ENCODE measurements at regions not wholly inside any gene's neighbourhood (a gene's known extent, or its start where the extent isn't known, plus 50 kb on each side); places are given as distances from the start of the nearest gene placed in this dataset.

DNA sequence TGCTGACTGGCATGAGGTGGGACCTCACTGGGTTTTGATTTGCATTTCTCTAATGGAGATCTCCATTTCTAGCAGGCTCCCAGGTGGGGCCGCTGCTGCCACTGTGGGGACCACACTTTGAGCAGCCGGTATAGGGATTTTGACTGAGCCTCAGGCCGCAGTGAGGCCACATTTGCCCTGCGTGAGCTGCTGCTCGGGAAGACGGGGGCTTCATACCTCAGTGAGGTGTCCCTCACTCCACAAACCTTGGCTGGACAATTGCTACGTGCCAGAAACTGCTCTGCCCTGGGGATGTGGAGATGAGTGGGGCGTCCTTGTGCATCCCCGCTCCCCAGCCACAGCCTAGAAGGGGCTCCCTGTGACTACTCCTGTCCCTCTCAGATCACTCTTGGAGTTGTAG, 134.3 kb downstream of the ANKRD60 start:
- H3K9me3 ChIP-seq, result no peaks in the 10 kb centered on the region
- intact Hi-C loops (cut with DNase I), result no loop called here
- no peaks in the 10 kb centered on the region for H3K36me3 ChIP-seq (ENCODE audit: insufficient read depth in 1 of 2, low read depth in 1 of 2)
- 95 to 97% (median 96%) methylated on average over 9 of the region's 9 CpGs for WGBS, 3 donors
- ATAC-seq, result no peak
- no peak overlapping the region for H3K27ac ChIP-seq
- TF ChIP-seq, protein P1, sequence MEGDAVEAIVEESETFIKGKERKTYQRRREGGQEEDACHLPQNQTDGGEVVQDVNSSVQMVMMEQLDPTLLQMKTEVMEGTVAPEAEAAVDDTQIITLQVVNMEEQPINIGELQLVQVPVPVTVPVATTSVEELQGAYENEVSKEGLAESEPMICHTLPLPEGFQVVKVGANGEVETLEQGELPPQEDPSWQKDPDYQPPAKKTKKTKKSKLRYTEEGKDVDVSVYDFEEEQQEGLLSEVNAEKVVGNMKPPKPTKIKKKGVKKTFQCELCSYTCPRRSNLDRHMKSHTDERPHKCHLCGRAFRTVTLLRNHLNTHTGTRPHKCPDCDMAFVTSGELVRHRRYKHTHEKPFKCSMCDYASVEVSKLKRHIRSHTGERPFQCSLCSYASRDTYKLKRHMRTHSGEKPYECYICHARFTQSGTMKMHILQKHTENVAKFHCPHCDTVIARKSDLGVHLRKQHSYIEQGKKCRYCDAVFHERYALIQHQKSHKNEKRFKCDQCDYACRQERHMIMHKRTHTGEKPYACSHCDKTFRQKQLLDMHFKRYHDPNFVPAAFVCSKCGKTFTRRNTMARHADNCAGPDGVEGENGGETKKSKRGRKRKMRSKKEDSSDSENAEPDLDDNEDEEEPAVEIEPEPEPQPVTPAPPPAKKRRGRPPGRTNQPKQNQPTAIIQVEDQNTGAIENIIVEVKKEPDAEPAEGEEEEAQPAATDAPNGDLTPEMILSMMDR (IDR thresholded peaks at IDR 0.05), result no peak
- H3K4me3 ChIP-seq, result no peak overlapping the region
- DNase-seq, result no peak
- H3K4me1 ChIP-seq, result no peaks in the 10 kb centered on the region
- no peaks in the 10 kb centered on the region for H3K27me3 ChIP-seq (ENCODE audit: insufficient read depth in 3 of 3, low read length in 2 of 3)

DNA sequence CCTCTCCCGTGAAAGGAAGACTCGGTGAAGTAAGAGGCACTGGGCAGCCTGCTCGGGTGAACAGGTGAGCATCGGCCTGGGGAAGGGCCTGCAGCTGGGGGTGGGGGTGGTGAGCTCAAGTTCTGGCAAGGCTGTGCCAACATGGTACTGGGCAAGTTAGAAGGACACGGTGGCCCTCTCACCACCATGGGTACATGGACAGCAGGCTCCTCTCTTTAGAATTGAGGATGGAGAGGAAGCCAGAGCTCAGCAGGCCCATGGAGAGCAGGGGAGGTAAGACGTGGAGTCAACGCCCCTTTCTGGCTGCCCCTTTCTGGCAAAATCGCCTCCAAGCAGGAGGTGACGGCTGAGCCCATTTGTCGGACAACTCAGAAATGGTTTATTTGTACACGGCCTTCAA, 135.6 kb downstream of the ANKRD60 start:
- no peak overlapping the region for H3K27ac ChIP-seq
- DNase-seq, result no peak
- no peaks in the 10 kb centered on the region for H3K36me3 ChIP-seq (ENCODE audit: insufficient read depth in 1 of 2, low read depth in 1 of 2)
- intact Hi-C loops (cut with DNase I), result no loop called here
- TF ChIP-seq, protein P1 (IDR thresholded peaks at IDR 0.05), result no peak
- H3K9me3 ChIP-seq, result no peaks in the 10 kb centered on the region
- ATAC-seq, result no peak
- no peaks in the 10 kb centered on the region for H3K27me3 ChIP-seq (ENCODE audit: insufficient read depth in 3 of 3, low read length in 2 of 3)
- H3K4me3 ChIP-seq, result no peak overlapping the region
- WGBS, 3 donors, result 87 to 88% (median 87%) methylated on average over 10 to 11 of the region's 11 CpGs
- H3K4me1 ChIP-seq, result no peaks in the 10 kb centered on the region

DNA sequence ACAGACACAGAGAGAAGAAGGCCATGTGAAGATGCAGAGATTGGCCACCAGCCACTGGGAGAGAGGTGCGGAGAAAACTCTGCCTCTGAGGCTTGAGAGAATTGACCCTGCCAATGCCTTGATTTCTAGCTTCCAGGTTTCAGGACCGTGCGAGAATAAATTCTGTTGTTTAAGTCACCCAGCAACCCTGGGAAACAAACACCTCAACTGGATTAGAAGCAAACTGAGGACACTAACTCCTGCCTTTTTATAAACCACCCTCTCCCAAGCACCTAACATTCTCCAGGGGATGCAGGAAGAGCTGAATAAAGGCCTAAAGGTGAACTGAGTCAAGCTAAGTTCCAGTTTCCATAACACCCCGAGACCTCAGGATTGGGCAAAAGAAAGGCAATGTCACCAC, 136.1 kb downstream of the ANKRD60 start:
- Histone ChIP-seq H3K4me3 (no peak overlapping the region), H3K27ac (no peak overlapping the region), H3K36me3 (ENCODE audit: insufficient read depth in 1 of 2, low read depth in 1 of 2) (no peaks in the 10 kb centered on the region), H3K4me1 (no peaks in the 10 kb centered on the region), H3K9me3 (no peaks in the 10 kb centered on the region), H3K27me3 (ENCODE audit: insufficient read depth in 3 of 3, low read length in 2 of 3) (no peaks in the 10 kb centered on the region)
- 64 to 77% (median 72%) methylated on average over 4 of the region's 4 CpGs for WGBS, 3 donors
- DNase-seq (no peak), ATAC-seq (no peak)
- TF ChIP-seq, protein P1 (IDR thresholded peaks at IDR 0.05), result no peak
- intact Hi-C loops (cut with DNase I), result no loop called here

DNA sequence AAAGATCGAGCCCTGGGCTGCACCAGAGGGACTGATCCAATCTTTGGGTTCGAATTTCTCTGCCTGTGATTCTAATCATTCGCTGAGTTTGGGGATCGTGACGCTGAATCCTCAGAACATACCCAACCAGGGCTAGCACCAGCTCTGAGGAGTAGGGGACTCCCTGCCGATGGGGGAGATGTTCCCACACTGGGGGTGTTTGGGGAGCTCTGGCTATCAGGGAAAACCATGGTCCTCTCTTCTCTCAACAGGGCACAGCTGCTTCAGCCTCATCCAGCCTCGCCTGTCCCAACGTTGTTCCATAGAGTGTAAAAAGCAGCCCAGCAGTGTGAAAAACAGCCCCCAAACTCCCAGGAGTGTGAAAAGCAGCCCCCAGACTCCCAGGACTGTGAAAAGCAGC, 136.6 kb downstream of the ANKRD60 start:
- Histone ChIP-seq H3K27ac (no peak overlapping the region), H3K4me1 (no peaks in the 10 kb centered on the region), H3K36me3 (ENCODE audit: insufficient read depth in 1 of 2, low read depth in 1 of 2) (no peaks in the 10 kb centered on the region), H3K4me3 (no peak overlapping the region), H3K27me3 (ENCODE audit: insufficient read depth in 3 of 3, low read length in 2 of 3) (no peaks in the 10 kb centered on the region), H3K9me3 (no peaks in the 10 kb centered on the region)
- DNase-seq (no peak), ATAC-seq (no peak)
- TF ChIP-seq, protein P1 (IDR thresholded peaks at IDR 0.05), result no peak
- WGBS, 3 donors, result 76 to 79% (median 77%) methylated on average over 8 of the region's 8 CpGs
- intact Hi-C loops (cut with DNase I), result no loop called here

DNA sequence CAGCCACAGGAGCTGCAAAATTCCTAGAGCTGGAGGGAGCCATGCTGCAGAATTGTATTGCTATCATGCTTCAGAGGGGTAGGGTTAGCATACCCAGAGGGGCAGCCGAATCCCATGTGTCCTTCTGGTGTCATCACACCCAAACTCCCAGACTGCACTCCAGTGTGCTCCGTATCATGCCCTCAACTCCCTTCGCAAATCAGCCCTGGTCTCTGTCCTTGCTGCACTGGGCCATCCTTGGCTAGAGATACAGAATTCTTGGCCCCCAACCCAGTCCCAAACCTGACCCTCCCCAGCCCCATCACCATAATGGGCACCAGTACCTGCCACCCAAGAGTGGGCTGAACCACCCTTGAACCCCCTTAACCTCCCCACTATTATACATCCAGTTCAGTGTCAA, 138.3 kb downstream of the ANKRD60 start:
- intact Hi-C loops (cut with DNase I), result no loop called here
- H3K36me3 ChIP-seq (ENCODE audit: insufficient read depth in 1 of 2, low read depth in 1 of 2), result no peaks in the 10 kb centered on the region
- WGBS, 3 donors, result 92 to 100% (median 97%) methylated on average over 3 of the region's 3 CpGs
- TF ChIP-seq, protein P1 (IDR thresholded peaks at IDR 0.05), result no peak
- H3K4me1 ChIP-seq, result no peaks in the 10 kb centered on the region
- no peak for ATAC-seq
- no peak overlapping the region for H3K27ac ChIP-seq
- no peak for DNase-seq
- H3K9me3 ChIP-seq, result no peaks in the 10 kb centered on the region
- no peak overlapping the region for H3K4me3 ChIP-seq
- H3K27me3 ChIP-seq (ENCODE audit: insufficient read depth in 3 of 3, low read length in 2 of 3), result no peaks in the 10 kb centered on the region

Data from psoas muscle (tissue), 7 donors.